ENCODE measurements at regions not wholly inside any gene's neighbourhood (a gene's known extent, or its start where the extent isn't known, plus 50 kb on each side); places are given as distances from the start of the nearest gene placed in this dataset.

- no peaks in the 10 kb centered on the region for H3K9me3 ChIP-seq
- no peaks in the 10 kb centered on the region for H3K4me1 ChIP-seq
- H3K27me3 ChIP-seq: no peaks in the 10 kb centered on the region
- intact Hi-C loops (cut with DNase I): no loop called here
- DNase-seq (no peak), ATAC-seq (no peak)
- no peaks in the 10 kb centered on the region for H3K36me3 ChIP-seq
- H3K4me3 ChIP-seq: no peak overlapping the region
- WGBS (ENCODE audit: insufficient coverage, low coverage, low lambda C conversion rate, missing lambda C conversion rate): 44% methylated on average over 5 of the region's 5 CpGs
- TF ChIP-seq CTCF (IDR thresholded peaks at IDR 0.05) (no peak), POLR2A (IDR thresholded peaks at IDR 0.05) (no peak)
- no peak overlapping the region for H3K27ac ChIP-seq
Measured at GRCh38 chr7:52777051-52777822, 258.2 kb upstream of the POM121L12 start.

GRCh38 chr7:52775876-52776275, 259.6 kb upstream of the POM121L12 start:
- 26% methylated on average over 1 of the region's 1 CpG for WGBS (ENCODE audit: insufficient coverage, low coverage, low lambda C conversion rate, missing lambda C conversion rate)
- ATAC-seq (no peak), DNase-seq (no peak)
- no peaks in the 10 kb centered on the region for H3K36me3 ChIP-seq
- no peak overlapping the region for H3K27ac ChIP-seq
- intact Hi-C loops (cut with DNase I): no loop called here
- no peak overlapping the region for H3K4me3 ChIP-seq
- no peaks in the 10 kb centered on the region for H3K4me1 ChIP-seq
- H3K27me3 ChIP-seq: no peaks in the 10 kb centered on the region
- H3K9me3 ChIP-seq: no peaks in the 10 kb centered on the region
- TF ChIP-seq POLR2A (IDR thresholded peaks at IDR 0.05): no peak
- TF ChIP-seq CTCF (IDR thresholded peaks at IDR 0.05): no peak

GRCh38 chr7:52771177-52771576, 264.3 kb upstream of the POM121L12 start:
- no peak for TF ChIP-seq POLR2A (IDR thresholded peaks at IDR 0.05)
- H3K4me1 ChIP-seq: no peaks in the 10 kb centered on the region
- H3K9me3 ChIP-seq: no peaks in the 10 kb centered on the region
- H3K4me3 ChIP-seq: no peak overlapping the region
- no peaks in the 10 kb centered on the region for H3K27me3 ChIP-seq
- DNase-seq: no peak
- 52% methylated on average over 5 of the region's 5 CpGs for WGBS (ENCODE audit: insufficient coverage, low coverage, low lambda C conversion rate, missing lambda C conversion rate)
- no peaks in the 10 kb centered on the region for H3K36me3 ChIP-seq
- intact Hi-C loops (cut with DNase I): no loop called here
- H3K27ac ChIP-seq: no peak overlapping the region
- ATAC-seq: no peak

DNA sequence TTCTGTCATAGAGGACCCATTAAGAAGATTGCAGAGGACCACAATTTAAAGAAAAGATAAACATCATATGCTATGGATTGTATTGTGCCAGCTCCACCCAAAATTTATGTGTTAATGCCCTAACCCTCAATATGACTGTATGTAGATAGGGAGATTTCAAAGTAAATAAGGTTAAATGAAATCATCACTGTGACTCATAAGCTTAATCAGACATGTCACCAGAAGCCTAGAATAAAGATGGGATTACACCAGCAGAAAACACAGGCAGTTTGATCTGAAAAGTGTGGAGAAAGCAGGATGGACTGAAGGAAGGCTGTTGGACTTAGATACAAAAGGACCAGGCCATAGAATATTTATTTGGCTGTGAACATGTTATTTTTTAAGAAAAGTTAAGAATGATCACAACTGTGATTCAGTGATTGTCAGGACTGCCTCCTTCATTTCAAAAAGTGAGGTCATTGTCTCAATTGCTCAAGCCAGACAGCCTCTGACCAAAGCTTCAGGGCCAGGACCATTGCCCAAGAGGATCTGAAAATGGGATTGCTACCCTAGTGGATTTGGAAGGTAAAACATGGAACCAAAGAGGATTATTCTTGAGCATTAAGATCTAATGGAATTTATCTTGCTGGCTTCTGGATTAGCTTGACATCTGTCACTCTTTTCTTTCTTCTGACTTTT, 270.8 kb upstream of the POM121L12 start:
- no peak for DNase-seq
- no peaks in the 10 kb centered on the region for H3K4me1 ChIP-seq
- H3K27me3 ChIP-seq: no peaks in the 10 kb centered on the region
- intact Hi-C loops (cut with DNase I): no loop called here
- ATAC-seq: no peak
- TF ChIP-seq CTCF (IDR thresholded peaks at IDR 0.05): no peak
- TF ChIP-seq POLR2A (IDR thresholded peaks at IDR 0.05): no peak
- H3K27ac ChIP-seq: no peak overlapping the region
- no peaks in the 10 kb centered on the region for H3K9me3 ChIP-seq
- H3K36me3 ChIP-seq: no peaks in the 10 kb centered on the region
- H3K4me3 ChIP-seq: no peak overlapping the region

- Histone ChIP-seq H3K9me3 (no peaks in the 10 kb centered on the region), H3K4me3 (no peak overlapping the region), H3K27ac (no peak overlapping the region), H3K36me3 (no peaks in the 10 kb centered on the region), H3K4me1 (no peaks in the 10 kb centered on the region), H3K27me3 (no peaks in the 10 kb centered on the region)
- intact Hi-C loops (cut with DNase I): no loop called here
- TF ChIP-seq POLR2A (IDR thresholded peaks at IDR 0.05): no peak
- TF ChIP-seq CTCF (IDR thresholded peaks at IDR 0.05): no peak
- DNase-seq (no peak), ATAC-seq (no peak)
- WGBS (ENCODE audit: insufficient coverage, low coverage, low lambda C conversion rate, missing lambda C conversion rate): 11% methylated on average over 1 of the region's 1 CpG
Measured at GRCh38 chr7:52758356-52758755, 277.1 kb upstream of the POM121L12 start.

Measured in right lobe of liver (tissue), 6 donors.